ENCODE measurements at regions not wholly inside any gene's neighbourhood (a gene's known extent, or its start where the extent isn't known, plus 50 kb on each side); places are given as distances from the start of the nearest gene placed in this dataset.

- no peak overlapping the region for H3K9ac ChIP-seq (ENCODE audit: low read depth, low read length)
- in situ Hi-C loops (cut with MboI; ENCODE audit: low sequenced_read_pairs): no loop called here
Measured at GRCh38 chr14:103206023-103206481, 82.8 kb downstream of the TNFAIP2 start.

More at GRCh38 chr14:103206023-103206481, 82.8 kb downstream of the TNFAIP2 start:
- no peak overlapping the region for H3K27ac ChIP-seq (ENCODE audit: insufficient read depth, low read length)
- no peaks in the 10 kb centered on the region for H3K79me1 ChIP-seq (ENCODE audit: low read depth in 1 of 2, low read length in 2 of 2)
- peaks cover 25% of the 10 kb centered on the region for H3K27me3 ChIP-seq (ENCODE audit: control insufficient read depth, insufficient read depth, low read length)
- WGBS, 2 experiments (ENCODE audit: extremely low coverage in 2 of 2, insufficient read length in 1 of 2): 100% methylated on average over 2 of the region's 4 CpGs; no CpG with 5 or more reads in 1 of the 2 experiments
- CTCF ChIA-PET: interaction anchor here (0.6 kb wide), 1 partner anchor 19 kb away, joined by 3 read pairs; no protein-coding TSS in a partner anchor
- H3K4me2 ChIP-seq (ENCODE audit: low read depth, low read length): no peak overlapping the region
- H4K5ac ChIP-seq (ENCODE audit: low read depth, low read length): no peak overlapping the region
- peaks cover 7% of the 10 kb centered on the region; the same call in 1 of the 2 replicates for H3K4me1 ChIP-seq (ENCODE audit: control insufficient read depth, insufficient read depth, low read length)
- H3K56ac ChIP-seq (ENCODE audit: extremely low read depth, insufficient read depth, low read length): no peak overlapping the region
- H3K23ac ChIP-seq (ENCODE audit: low read depth, low read length): no peak overlapping the region
- TF ChIP-seq MAZ (IDR thresholded peaks at IDR 0.05; ENCODE audit: borderline replicate concordance, low read depth, low read length) (no peak), CEBPB (IDR thresholded peaks at IDR 0.05; ENCODE audit: low read depth, low read length) (no peak)
- H4K8ac ChIP-seq (ENCODE audit: low read depth in 2 of 2, low read length in 2 of 2): no peak overlapping the region
- H2AFZ ChIP-seq (replicated peaks; ENCODE audit: low read length, poor library complexity): no peak overlapping the region
- peaks cover 21% of the 10 kb centered on the region for H3K9me3 ChIP-seq (ENCODE audit: control insufficient read depth, insufficient read depth, low read length)
- no peaks in the 10 kb centered on the region for H3K36me3 ChIP-seq (ENCODE audit: control insufficient read depth, insufficient read depth, low read length)
- H4K91ac ChIP-seq (ENCODE audit: insufficient read depth, low read depth, low read length): no peak overlapping the region
- H2AK9ac ChIP-seq (replicated peaks; ENCODE audit: low read depth, low read length, poor library complexity): no peak overlapping the region
- POLR2A ChIA-PET (ENCODE audit: unreplicated experiment): no interaction called here
- H3K9me1 ChIP-seq (ENCODE audit: insufficient read depth, low read length): no peaks in the 10 kb centered on the region
- H2BK5ac ChIP-seq (ENCODE audit: low read depth, low read length, poor library complexity, severe bottlenecking): no peak overlapping the region
- intact Hi-C loops (cut with micrococcal nuclease): no loop called here
- DNase-seq (no peak), ATAC-seq (ENCODE audit: low read depth) (no peak)
- H4K20me1 ChIP-seq (ENCODE audit: insufficient read depth, low read length): no peaks in the 10 kb centered on the region
- no peak overlapping the region for H2BK15ac ChIP-seq (ENCODE audit: low read depth, low read length)
- dilution Hi-C loops (cut with HindIII; ENCODE audit: low sequenced_read_pairs, unreplicated experiment): no loop called here
- H3K4ac ChIP-seq (ENCODE audit: low read depth, low read length): no peak overlapping the region
- H3K4me3 ChIP-seq (ENCODE audit: insufficient read depth, low read depth, low read length): no peak overlapping the region
- no peak overlapping the region for H3K18ac ChIP-seq (ENCODE audit: low read depth, low read length)
- H2BK120ac ChIP-seq (ENCODE audit: low read depth, low read length): no peak overlapping the region
- H2BK20ac ChIP-seq (ENCODE audit: low read depth, low read length): no peak overlapping the region
- no peak overlapping the region for H3K14ac ChIP-seq (replicated peaks; ENCODE audit: low read depth, low read length)
- no TSS peak for BruUV-seq (replicated peaks)
- no peak overlapping the region for H2AK5ac ChIP-seq (ENCODE audit: low read depth, low read length)
